DOHH2 (cell line): ENCODE measurements at regions not wholly inside any gene's neighbourhood (a gene's known extent, or its start where the extent isn't known, plus 50 kb on each side); places are given as distances from the start of the nearest gene placed in this dataset.

Experiments
- H3F3A ChIP-seq: fragments of 200-600 bp; sonication (generic), shearing (Covaris generic); 2 replicates; pipeline ENCODE4 v1.6.0; 2016; ENCODE audit warnings: antibody characterized with exemption, mild to moderate bottlenecking; ENCODE audit not compliant: control insufficient read depth, insufficient read depth
- H3K27ac ChIP-seq: fragments of 200-600 bp; sonication (generic); 2 replicates; pipeline ENCODE4 v1.5.1; 2014; ENCODE audit warnings: low read depth, mild to moderate bottlenecking, low read length, moderate library complexity
- H3K27me3 ChIP-seq: fragments of 200-600 bp; sonication (generic); 2 replicates; pipeline ENCODE4 v1.6.1; 2014; ENCODE audit warnings: mild to moderate bottlenecking, low read length, mixed read lengths; ENCODE audit not compliant: control insufficient read depth
- H3K36me3 ChIP-seq: fragments of 200-600 bp; sonication (generic); 2 replicates; pipeline ENCODE4 v1.6.1; 2014; ENCODE audit warnings: mild to moderate bottlenecking, low read length, moderate library complexity, mixed read lengths; ENCODE audit not compliant: control insufficient read depth
- H3K4me1 ChIP-seq: fragments of 200-600 bp; sonication (generic); 2 replicates; pipeline ENCODE4 v1.6.1; 2014; ENCODE audit warnings: mild to moderate bottlenecking, low read length, mixed read lengths; ENCODE audit not compliant: control insufficient read depth
- H3K4me2 ChIP-seq: fragments of 200-600 bp; sonication (generic); 2 replicates; pipeline ENCODE4 v1.6.0; 2014; ENCODE audit warnings: mild to moderate bottlenecking, low read length, moderate library complexity
- H3K4me3 ChIP-seq: fragments of 200-600 bp; sonication (generic); 2 replicates; pipeline ENCODE4 v1.5.1; 2014; ENCODE audit warnings: mild to moderate bottlenecking, low read length, mixed read lengths
- H3K79me2 ChIP-seq: fragments of 200-600 bp; sonication (generic); 2 replicates; pipeline ENCODE4 v1.6.1; 2014; ENCODE audit warnings: mild to moderate bottlenecking, low read length, mixed read lengths; ENCODE audit not compliant: control insufficient read depth
- H3K9me2 ChIP-seq: fragments of 200-600 bp; sonication (generic); replicated peaks from 2 replicates; pipeline ENCODE4 v1.6.1; 2014; ENCODE audit warnings: mild to moderate bottlenecking, low read length, mixed read lengths; ENCODE audit not compliant: control insufficient read depth
- H3K9me3 ChIP-seq: fragments of 200-600 bp; sonication (generic); 2 replicates; pipeline ENCODE4 v1.6.1; 2014; ENCODE audit warnings: antibody characterized with exemption, low read length, mixed read lengths; ENCODE audit not compliant: control insufficient read depth, insufficient read depth
- H4K20me1 ChIP-seq: fragments of 200-600 bp; sonication (generic); 2 replicates; pipeline ENCODE4 v1.6.0; 2014; ENCODE audit warnings: low read depth, mild to moderate bottlenecking, antibody characterized with exemption, low read length, moderate library complexity; ENCODE audit not compliant: control insufficient read depth, insufficient read depth
- EZH2phosphoT487 ChIP-seq: fragments of 200-600 bp; sonication (generic); IDR thresholded peaks from 2 replicates; pipeline ENCODE4 v1.6.1; 2017; ENCODE audit warnings: borderline replicate concordance, mild to moderate bottlenecking, antibody characterized with exemption, low read length, moderate library complexity, mixed read lengths
- TF ChIP-seq, protein P1 (sequence below): fragments of 200-600 bp; sonication (generic); IDR thresholded peaks from one replicate; pipeline ENCODE4 v1.5.1; 2014; ENCODE audit warnings: antibody characterized with exemption, mild to moderate bottlenecking, low read depth, low read length; ENCODE audit not compliant: poor library complexity, severe bottlenecking

DNA sequence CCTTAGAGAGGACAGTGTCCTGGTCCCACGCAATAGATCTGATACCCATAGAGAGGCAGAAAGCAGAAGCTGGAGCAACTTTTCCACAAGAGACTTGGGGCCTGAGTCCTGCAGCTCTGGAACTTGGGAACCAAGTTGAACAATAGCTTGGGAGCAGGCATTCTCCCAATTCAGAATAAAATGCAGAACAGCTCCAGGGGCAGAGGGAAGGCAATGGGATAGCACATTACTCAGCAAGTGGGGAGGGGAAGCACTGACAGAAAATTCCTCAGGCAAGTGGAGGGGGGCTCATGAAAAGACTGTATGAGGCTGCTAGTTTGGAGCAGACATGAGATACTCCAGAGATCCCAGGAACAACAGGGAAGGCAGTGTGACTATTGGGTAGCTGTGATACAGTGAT, 513.6 kb downstream of the HINT1 start:
- Histone ChIP-seq H3K79me2 (no peaks in the 10 kb centered on the region), H3K36me3 (no peaks in the 10 kb centered on the region), H3K9me2 (no peaks in the 10 kb centered on the region), H3K27me3 (no peaks in the 10 kb centered on the region), H3K9me3 (no peaks in the 10 kb centered on the region), H3K4me1 (no peaks in the 10 kb centered on the region), H3F3A (no peaks in the 10 kb centered on the region), H4K20me1 (no peaks in the 10 kb centered on the region), H3K4me2 (no peak overlapping the region), H3K27ac (no peak overlapping the region), H3K4me3 (no peak overlapping the region)
- TF ChIP-seq, protein P1, sequence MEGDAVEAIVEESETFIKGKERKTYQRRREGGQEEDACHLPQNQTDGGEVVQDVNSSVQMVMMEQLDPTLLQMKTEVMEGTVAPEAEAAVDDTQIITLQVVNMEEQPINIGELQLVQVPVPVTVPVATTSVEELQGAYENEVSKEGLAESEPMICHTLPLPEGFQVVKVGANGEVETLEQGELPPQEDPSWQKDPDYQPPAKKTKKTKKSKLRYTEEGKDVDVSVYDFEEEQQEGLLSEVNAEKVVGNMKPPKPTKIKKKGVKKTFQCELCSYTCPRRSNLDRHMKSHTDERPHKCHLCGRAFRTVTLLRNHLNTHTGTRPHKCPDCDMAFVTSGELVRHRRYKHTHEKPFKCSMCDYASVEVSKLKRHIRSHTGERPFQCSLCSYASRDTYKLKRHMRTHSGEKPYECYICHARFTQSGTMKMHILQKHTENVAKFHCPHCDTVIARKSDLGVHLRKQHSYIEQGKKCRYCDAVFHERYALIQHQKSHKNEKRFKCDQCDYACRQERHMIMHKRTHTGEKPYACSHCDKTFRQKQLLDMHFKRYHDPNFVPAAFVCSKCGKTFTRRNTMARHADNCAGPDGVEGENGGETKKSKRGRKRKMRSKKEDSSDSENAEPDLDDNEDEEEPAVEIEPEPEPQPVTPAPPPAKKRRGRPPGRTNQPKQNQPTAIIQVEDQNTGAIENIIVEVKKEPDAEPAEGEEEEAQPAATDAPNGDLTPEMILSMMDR, result no peak
- TF ChIP-seq EZH2phosphoT487, result no peak

DNA sequence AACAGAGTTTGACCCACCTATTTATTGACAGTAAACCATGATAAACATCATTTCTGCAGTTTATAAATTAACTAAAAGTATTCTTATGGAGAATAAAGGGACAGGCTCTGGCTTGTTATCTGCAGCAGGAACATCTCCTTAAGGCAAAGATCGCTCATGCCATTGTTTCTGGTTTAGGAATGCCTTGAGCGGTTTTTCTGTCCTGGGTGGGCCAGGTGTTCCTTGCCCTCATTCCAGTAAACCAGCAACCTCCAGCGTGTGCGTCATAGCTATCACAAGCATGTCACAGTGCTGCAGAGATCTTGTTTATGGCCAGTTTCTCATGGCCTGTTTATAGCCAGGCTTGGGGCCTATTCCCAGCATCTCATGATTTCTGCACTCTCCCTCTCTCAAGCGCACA, 521.7 kb downstream of the HINT1 start:
- TF ChIP-seq, protein P1, result no peak
- TF ChIP-seq EZH2phosphoT487, result no peak
- no peaks in the 10 kb centered on the region for H3K27me3 ChIP-seq
- no peak overlapping the region for H3K4me3 ChIP-seq
- H3K27ac ChIP-seq, result no peak overlapping the region
- H4K20me1 ChIP-seq, result no peaks in the 10 kb centered on the region
- no peaks in the 10 kb centered on the region for H3K79me2 ChIP-seq
- H3K4me2 ChIP-seq, result no peak overlapping the region
- no peaks in the 10 kb centered on the region; the same call in 1 of the 2 replicates for H3K9me3 ChIP-seq
- H3K4me1 ChIP-seq, result no peaks in the 10 kb centered on the region
- H3K9me2 ChIP-seq, result no peaks in the 10 kb centered on the region
- H3F3A ChIP-seq, result no peaks in the 10 kb centered on the region
- no peaks in the 10 kb centered on the region for H3K36me3 ChIP-seq

DNA sequence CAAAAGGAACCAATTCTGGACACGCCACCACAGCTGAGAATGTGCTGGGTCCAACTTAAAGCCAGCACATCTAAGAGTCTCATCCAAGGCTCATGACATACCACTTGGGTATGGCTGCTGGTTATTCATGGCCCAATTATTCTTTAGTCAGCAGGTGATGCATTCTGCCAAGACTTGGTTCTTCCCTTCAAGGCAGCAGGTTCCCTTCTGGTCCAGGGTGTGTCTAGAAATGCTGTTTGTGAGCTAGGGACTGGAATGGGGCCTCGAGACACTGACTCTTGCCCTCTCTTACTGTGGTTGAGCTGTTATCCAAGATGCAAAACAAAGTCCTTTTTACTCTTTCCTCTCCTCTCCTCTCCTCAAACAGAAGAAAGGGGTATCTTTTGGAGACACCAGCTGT, 522.6 kb downstream of the HINT1 start:
- Histone ChIP-seq H3K27ac (no peak overlapping the region), H3K4me2 (no peak overlapping the region), H3K79me2 (no peaks in the 10 kb centered on the region), H3K4me1 (no peaks in the 10 kb centered on the region), H3F3A (no peaks in the 10 kb centered on the region), H3K4me3 (no peak overlapping the region), H3K36me3 (no peaks in the 10 kb centered on the region), H4K20me1 (no peaks in the 10 kb centered on the region), H3K9me2 (no peaks in the 10 kb centered on the region), H3K9me3 (no peaks in the 10 kb centered on the region; the same call in 1 of the 2 replicates), H3K27me3 (no peaks in the 10 kb centered on the region)
- TF ChIP-seq, protein P1, result no peak
- TF ChIP-seq EZH2phosphoT487, result no peak

- no peaks in the 10 kb centered on the region for H4K20me1 ChIP-seq
- no peak overlapping the region for H3K4me2 ChIP-seq
- no peaks in the 10 kb centered on the region for H3K79me2 ChIP-seq
- H3K27me3 ChIP-seq, result no peaks in the 10 kb centered on the region
- TF ChIP-seq, protein P1, result no peak
- no peaks in the 10 kb centered on the region for H3K4me1 ChIP-seq
- H3K9me2 ChIP-seq, result no peaks in the 10 kb centered on the region
- H3K36me3 ChIP-seq, result no peaks in the 10 kb centered on the region
- H3F3A ChIP-seq, result no peaks in the 10 kb centered on the region
- no peaks in the 10 kb centered on the region for H3K9me3 ChIP-seq
- H3K27ac ChIP-seq, result no peak overlapping the region
- H3K4me3 ChIP-seq, result no peak overlapping the region
Measured at GRCh38 chr5:130627145-130627544, 537.9 kb downstream of the HINT1 start.
